Pulmonary artery endothelial cell (primary cell): ENCODE measurements at regions not wholly inside any gene's neighbourhood (a gene's known extent, or its start where the extent isn't known, plus 50 kb on each side); places are given as distances from the start of the nearest gene placed in this dataset.
"Not testable (repeated sequence)": the region's sequence is repeated elsewhere in the genome, so short reads cannot be mapped to it uniquely, and the experiment has no call there.

Experiments
- DNase-seq: peaks from one replicate; pipeline ENCODE4 v3.0.0-alpha.2; 2011; ENCODE audit warnings: low read depth, low spot score

DNA sequence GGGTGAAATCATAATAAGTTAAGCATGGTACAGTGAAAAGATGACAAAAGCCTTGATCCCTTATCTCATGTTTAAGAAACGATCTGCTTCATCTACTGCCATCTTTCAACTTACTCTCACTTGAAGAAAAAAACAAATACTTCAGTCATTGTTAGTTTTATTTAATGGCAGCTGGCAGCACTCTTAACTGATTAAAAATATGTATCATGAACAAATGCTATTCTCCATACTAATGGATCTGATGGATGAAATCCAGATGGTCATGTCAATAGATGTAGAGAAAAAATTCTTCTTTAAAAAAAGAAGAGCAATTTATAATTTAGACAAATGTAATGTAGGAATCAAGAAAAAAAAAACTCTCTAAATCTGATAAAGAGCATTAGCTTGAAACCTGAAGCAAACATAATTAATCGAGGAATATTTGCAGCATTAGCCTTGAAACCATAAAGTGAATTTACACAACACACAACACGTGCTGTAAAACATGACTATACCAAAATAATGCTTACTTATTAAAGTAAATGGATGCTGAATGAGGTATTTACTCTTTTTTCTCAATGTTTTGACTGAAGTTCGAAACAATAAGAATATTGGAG lies 579.0 kb upstream of the ADAMTS5 start:
- no peak for DNase-seq

DNA sequence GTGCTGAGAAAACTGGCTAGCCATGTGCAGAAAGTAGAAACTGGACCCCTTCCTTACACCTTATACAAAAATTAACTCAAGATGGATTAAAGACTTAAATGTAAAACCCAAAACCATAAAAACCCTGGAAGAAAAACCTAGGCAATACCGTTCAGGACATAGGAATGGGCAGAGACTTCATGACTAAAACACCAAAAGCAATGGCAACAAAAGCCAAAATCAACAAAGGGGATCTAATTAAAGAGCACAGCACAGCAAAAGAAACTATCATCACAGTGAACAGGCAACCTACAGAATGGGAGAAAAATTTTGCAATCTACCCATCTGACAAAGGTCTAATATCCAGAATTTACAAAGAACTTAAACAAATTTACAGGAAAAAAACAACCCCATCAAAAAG lies 575.2 kb upstream of the ADAMTS5 start:
- not testable (repeated sequence) for DNase-seq

DNA sequence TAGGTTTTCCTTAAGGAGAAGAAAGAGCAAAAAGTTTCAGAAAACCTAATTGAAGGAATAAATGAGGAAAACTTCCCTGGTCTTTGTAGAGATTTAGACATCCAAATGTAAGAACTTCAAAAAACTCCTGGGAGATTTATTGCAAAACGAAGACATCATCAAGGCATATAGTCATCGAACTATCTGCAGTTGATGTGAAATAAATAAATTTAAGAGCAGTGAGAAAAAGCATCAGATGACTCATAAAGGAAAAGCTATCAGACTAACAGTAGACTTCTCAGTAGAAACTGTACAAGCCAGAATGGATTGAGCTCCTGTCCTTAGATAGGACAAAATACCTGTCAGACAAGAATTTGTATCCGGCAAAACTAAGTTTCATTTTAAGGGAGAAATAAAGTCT lies 569.4 kb upstream of the ADAMTS5 start:
- no peak for DNase-seq

DNA sequence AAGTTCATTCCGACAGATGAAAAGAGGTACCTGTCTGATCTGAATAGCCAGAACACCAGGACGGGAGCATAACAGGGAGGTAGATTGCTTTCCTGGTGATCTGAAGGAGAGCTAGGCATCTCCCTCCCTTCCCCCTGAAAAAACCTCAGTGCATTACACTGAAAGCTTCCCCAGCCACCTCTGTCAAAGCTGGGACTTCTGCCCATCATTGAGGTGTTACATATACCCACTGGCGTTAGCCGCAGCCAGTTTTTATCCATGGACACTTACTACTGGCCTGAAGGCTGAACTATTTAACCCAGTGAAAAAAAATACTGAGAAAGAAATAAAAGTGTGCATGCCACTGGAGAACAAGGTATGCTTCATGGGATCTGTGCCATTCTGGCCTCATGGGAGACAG lies 568.3 kb upstream of the ADAMTS5 start:
- DNase-seq: no peak

DNA sequence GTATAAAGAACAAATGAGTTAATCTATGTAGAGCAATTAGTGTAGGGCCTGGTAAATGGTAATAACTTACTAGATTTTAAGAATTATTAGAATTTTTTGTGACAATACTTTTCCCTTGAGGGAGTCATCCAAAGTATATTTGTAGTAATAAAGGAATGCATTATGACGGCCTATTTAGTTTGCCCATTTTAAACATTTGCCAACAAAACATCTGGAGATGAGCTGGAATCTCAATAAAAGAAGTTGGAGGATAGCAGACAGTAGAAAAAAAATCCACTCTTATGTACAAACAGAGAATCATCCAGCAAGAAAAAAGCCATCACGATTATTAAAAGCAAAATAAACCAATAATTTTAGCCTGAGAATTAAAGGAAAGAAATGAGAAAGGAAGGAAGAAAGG lies 567.3 kb upstream of the ADAMTS5 start:
- no peak for DNase-seq

DNA sequence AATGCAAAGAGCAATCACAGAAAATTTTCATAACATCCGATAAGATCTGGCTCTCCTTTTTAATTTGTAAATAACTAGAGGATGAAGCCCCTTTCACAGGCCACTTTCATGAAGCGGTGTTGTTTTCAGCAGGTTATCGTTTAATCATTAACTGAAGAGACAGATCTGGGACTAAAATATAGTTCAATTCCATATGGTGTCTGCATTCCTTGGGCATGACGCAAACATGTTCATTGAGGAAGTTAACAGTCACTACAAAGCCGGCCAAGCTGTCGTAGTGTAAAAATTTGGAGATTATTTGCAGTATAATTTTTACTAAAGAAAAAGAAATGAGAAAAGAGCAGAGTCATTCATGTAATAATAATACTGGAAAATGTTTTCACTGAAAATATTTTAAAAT lies 565.2 kb upstream of the ADAMTS5 start:
- no peak for DNase-seq

DNA sequence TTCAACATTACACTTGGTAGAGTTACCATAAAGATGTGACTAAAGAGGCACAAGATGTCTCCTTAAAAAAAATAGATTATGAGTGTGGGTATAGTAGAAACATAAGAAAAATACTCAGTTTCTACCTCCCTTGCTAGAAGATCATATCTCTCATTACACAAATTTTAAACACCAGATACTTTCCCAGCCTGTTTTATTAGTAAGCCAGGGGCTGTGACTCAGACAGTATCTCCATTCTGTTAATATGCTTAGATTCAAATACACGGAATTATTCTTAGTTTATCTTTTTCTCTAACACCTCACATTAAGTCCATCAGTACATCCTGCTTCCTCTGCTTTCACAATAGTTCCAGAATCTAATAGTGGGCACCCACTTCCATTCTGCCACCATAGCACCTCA lies 561.8 kb upstream of the ADAMTS5 start:
- DNase-seq: no peak

DNA sequence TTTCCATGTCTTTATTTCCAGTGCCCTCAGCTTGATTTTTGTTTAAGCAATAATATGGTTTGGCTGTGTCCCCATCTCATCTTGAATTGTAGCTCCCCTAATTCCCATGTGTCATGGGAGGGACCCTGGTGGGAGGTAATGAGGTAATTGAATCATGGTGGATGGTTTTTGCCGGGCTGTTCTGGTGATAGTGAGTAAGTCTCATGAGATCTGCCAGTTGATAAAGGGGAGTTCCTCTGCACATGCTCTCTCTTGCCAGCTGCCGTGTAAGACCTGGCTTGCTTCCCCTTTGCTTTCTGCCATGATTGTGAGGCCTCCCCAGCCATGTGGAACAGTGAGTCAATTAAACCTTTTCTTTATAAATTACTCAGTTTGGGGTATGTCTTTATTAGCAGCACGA lies 559.6 kb upstream of the ADAMTS5 start:
- no peak for DNase-seq

DNA sequence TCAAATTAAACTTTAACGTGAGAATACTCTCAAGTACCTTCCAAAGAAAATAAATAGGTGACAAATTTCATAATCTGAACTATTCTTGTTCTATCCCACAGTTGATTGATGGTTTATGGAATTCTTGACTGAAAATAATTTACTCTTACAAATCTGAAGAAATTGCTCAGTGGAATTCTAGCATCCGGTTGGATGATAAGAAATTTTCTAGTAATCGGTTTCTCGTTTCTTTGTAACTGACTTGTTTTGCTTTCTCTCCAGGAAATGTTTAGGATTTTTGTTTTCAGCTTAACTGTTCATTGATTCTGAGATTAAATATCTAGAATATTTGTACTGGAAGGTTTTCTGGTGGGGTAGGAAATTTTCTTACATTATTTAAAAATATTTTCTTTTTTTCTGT lies 558.9 kb upstream of the ADAMTS5 start:
- no peak for DNase-seq

DNA sequence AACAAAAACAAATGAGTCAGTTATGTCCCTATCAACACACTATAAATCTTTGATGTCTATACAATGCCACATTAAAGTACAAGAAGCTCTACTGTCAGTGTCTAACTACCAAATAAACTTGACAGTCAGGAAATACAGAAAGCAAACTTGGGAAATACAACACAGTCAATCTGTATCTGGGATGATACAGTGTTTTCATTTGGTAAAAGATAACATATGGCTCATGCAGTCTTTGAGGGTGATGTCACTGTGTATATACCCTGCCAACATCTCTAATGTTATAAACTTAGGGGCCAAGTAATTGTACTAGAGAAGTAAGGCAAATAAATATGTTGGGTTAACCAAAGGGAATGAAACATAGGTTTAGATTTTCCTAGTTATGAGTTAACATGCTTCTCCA lies 552.5 kb upstream of the ADAMTS5 start:
- no peak for DNase-seq

DNA sequence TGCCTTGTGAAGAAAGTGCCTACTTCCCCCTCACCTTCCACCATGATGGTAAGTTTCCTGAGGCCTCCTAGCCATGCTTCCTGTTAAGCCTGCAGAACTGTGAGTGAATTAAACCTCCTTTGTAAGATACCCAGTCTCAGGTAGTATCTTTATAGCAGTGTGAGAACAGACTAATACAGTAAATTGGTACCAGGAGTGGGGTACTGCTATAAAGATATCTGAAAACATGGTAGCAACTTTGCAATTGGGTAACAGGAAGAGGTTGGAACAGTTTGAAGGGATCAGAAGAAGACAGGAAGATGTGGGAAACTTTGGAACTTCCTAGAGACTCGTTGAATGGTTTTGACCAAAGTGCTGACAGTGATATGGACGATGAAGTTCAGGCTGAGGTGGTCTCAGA lies 550.3 kb upstream of the ADAMTS5 start:
- not testable (repeated sequence) for DNase-seq

DNA sequence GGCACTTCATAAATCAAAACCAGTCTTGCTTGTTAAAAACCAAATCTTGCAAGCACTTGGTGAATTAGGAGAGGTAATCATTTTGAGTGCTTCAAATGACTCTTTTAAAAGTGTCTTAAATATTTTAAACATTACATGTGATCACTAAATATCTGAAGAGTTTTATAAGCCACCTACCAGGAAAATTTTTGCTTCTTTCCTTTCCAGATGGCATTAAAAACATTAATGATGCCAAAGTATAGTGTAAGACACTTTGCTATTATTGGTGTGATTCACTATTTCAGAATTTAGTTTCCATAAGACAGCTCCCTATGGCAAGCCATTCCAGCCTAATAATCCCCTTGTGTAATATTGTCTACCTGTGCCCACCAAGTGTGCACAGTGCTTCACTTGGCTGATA lies 548.8 kb upstream of the ADAMTS5 start:
- no peak for DNase-seq

DNA sequence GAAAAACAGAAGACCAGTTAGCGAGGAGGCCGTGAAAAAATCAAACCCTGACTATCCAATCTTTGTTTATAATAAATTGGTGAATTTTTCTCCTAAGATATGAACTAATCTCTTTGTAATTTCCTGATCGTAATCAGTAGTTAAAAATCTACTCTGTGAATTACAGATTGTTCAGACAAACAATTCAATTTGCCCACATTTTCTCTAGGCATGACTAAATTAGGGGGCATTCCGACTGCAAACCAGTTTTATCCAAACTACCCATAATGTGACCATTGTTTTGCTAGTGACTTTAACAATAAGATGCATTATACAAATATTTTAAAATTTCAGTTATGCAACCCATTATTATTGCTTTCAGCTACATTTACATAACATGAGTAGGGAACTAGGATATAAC lies 546.9 kb upstream of the ADAMTS5 start:
- DNase-seq: no peak

DNA sequence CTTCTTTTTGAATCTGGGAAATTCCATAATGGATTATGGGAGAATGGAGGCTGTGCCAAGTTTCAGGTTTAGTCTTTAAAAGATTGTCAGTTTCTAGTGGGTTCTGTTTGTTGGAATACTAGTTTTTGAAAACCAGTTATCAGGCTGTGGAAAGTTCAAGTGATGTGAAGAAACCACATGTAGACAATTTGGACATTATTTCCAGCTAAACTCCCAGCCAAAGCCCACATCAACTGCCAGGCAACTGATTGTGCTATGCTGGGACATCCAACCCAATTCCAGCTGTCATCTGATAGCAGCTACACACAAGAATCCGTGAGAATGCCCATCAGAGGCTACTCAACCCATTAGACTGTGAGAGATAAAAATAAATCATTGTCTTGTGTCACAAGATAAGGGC lies 546.1 kb upstream of the ADAMTS5 start:
- no peak for DNase-seq

DNA sequence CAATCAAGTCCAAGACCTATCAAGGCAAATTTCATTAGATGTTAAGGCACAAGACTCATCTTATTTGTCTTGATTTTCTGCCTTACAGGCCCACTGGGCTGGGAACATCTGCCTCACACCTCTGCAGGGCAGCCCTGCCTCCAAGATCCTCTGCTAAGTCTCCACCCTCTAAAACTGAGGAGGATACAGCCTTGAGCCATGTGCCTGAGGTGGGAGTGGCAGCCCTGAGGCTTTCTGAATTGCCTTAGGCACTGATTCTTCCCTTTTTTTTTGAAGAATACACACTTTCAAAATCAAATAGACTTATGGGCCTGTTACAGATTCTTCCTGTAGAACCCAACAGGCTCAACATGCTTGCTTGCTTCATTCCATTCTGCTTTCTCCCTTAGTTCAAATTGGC lies 544.3 kb upstream of the ADAMTS5 start:
- no peak for DNase-seq

DNA sequence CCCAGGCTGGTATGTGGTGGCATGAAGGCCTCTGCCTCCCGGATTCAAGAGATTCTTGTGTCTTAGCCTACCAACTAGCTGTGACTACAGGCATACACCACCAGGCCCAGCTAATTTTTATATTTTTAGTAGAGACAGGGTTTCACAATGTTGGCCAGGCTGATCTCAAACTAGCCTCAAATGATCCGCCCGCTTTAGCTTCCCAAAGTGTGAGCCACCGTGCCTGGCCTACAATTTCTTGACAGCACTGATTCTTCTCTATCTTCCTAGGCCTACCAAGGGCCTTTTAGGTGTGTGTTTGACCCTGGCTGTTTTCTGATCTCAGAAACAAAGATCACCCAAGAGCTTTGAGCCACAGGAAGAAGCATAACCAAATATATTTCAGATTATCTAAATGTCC lies 540.8 kb upstream of the ADAMTS5 start:
- DNase-seq: no peak

DNA sequence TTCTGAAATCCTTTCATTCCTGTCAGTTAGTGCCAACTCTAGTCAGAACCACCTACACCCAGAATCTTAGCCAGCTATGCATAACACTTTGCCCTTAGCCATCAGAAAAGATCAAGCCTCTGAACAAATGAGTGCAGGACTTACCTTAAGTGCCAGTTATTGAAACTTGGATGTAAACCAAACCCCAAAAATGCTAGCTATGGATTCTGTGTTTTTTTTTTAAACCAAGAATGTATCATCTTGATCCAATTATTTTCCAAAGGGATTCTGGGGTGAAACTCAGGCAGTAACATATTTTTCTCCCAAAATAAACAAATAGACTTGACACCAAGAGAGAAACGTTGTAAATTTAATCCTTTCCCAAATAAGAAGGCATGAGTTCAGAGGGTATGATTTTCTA lies 538.6 kb upstream of the ADAMTS5 start:
- no peak for DNase-seq

DNA sequence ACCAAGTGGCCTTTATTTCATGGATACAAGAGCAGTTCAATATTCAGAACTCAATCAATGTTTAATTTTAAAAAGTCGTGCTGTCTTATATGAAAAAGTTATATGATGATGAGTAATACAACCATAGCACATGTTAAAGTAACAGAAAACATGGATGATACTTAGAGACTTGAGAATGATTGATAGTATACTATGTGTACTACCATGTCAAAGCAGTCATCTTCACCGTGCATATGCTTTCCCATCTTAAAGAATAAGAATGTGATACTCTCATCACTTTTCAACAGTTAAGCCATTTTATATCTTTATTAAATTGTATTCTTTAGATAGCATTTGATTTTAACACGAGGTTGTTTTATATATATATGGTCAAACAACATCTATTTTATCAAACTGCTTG lies 535.9 kb upstream of the ADAMTS5 start:
- DNase-seq: no peak

DNA sequence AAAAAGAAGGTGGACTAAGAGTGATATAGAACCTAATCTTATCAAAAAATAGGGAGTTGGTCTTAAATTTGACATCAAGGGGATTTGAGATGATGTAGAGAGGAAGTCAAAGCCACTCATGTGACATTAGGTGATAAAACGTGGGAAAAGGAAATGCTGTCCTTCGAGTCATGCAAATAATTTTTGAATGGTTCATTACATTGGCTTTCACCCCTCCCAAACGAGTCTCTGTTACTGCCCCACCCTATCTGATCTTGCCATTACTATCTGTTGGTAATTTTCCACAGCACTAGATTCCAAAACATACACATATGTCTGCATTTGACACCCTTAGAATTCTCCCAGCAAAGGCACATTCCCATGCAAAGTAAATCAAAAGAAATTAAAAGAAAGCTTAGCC lies 531.1 kb upstream of the ADAMTS5 start:
- no peak for DNase-seq

DNA sequence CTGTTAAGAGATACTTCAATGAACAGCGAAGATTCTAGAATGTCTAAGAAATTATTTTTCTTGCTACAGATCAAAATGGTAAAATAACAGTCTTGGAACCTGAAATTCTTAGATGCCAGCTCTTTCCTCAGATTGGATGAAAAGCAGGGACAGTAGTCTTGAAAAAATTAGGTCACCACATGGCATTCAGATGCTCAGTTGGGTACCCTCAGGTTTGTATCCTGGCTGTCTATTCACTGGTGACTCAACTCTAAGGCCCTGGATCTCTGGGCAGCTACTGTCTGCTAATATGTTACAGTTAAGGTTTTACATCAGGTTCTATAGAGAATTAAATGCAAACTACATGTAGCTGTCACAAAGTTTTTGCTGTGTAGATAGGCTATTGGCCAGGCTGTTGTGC lies 528.9 kb upstream of the ADAMTS5 start:
- no peak for DNase-seq

DNA sequence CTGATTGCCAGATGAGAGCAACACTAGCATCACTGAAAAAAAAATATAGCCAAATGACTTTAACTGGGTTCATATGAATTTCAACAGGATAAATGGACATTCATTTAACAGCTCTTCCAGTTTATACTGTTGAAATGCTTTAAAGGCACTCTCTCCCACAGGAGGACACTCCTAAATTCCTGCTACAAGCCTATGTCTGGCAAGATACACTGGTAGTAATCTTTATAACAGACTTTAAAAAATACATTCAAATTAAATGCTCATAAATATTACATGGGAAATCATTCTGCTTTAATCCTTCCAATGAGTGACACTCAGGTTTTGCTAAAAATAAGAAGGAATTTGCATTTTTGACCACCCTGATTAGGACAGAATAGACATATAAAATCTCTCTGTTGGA lies 526.7 kb upstream of the ADAMTS5 start:
- DNase-seq: no peak

DNA sequence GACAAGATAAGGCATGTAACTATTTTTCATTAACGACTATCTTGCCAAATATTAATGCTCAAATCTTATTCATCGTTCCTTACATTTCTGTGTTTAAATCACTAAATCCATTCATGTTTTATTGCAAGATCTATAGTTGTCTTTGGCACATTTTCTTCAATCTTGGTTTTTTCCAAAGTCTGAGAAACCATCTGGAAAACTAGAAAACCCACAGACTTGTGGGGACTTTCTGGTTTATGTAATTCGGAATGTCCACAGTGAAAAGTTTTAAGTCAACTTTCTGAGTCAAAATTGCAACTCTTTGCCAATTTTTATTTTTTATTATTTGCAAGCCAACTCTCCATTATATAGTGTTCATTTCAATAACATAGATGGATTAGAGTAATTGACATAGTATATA lies 520.8 kb upstream of the ADAMTS5 start:
- no peak for DNase-seq

DNA sequence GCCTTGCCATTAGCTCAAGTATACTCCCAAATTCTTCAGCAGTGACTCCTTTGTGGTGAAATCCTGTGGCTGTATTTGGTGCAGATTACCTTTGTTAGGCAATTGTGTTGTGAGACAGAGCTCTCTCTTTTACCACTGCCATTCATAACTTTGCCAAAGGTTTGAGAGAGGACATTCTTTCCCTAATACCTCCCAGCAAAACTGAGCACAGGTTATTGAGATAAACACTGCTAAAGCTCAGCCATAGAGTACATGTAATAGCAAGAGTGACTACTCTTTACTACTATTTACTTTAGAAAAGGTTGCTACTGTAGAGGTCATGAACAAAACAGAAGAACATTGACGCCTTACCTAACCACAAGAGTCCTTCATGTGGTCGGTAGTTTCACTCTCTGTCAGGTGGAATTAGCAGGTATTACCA lies 514.0 kb upstream of the ADAMTS5 start:
- no peak for DNase-seq

DNA sequence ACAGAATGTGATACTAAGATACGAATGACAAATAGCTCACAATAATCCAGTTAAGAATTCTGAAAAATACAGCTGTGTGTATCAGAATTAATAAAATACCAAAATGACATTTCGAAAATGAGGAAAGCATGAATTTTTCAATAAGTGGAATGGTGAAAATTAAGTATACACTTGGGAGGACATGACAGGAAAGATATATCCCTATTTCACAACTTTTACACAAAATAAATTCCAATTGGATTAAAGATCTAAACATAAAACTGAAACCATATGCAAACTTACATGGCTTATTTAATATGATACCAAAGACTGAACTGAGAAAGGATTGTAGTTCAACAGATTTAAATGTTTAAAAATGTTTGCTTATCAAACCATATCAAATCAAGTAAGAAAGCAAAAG lies 510.4 kb upstream of the ADAMTS5 start:
- DNase-seq: no peak
